ENCODE measurements at regions not wholly inside any gene's neighbourhood (a gene's known extent, or its start where the extent isn't known, plus 50 kb on each side); places are given as distances from the start of the nearest gene placed in this dataset.

GRCh38 chrX:79300856-79301255 is 66.3 kb downstream of the ITM2A start:
- TF ChIP-seq, protein P1, sequence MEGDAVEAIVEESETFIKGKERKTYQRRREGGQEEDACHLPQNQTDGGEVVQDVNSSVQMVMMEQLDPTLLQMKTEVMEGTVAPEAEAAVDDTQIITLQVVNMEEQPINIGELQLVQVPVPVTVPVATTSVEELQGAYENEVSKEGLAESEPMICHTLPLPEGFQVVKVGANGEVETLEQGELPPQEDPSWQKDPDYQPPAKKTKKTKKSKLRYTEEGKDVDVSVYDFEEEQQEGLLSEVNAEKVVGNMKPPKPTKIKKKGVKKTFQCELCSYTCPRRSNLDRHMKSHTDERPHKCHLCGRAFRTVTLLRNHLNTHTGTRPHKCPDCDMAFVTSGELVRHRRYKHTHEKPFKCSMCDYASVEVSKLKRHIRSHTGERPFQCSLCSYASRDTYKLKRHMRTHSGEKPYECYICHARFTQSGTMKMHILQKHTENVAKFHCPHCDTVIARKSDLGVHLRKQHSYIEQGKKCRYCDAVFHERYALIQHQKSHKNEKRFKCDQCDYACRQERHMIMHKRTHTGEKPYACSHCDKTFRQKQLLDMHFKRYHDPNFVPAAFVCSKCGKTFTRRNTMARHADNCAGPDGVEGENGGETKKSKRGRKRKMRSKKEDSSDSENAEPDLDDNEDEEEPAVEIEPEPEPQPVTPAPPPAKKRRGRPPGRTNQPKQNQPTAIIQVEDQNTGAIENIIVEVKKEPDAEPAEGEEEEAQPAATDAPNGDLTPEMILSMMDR (IDR thresholded peaks at IDR 0.05; ENCODE audit: low read depth, low read length, missing control alignments): no peak
- no peak for DNase-seq (ENCODE audit: low read depth)
- no peak overlapping the region for H3K4me3 ChIP-seq (ENCODE audit: low read depth, low read length)

DNA sequence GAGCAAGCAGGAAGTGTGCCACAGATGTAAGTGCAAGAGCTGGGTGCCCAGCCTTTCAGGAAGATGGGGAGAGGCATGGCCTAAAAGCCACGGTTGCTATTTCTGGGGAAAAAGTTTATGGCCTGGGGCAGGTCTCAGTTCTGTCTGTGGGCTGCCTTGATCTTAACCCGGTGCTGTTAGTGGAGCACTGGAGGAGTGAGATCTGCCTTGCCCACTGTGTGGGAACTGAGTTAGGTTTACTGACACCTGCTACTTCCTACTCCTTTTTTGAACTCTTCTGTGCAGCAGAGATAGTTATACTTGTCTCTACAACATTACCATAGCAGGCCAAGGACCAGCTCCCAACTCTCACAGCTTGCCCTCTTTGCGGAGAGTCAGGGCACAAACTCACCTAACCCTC is 76.5 kb downstream of the ITM2A start:
- DNase-seq (ENCODE audit: low read depth): no peak
- TF ChIP-seq, protein P1 (IDR thresholded peaks at IDR 0.05; ENCODE audit: low read depth, low read length, missing control alignments): no peak
- no peak overlapping the region for H3K4me3 ChIP-seq (ENCODE audit: low read depth, low read length)

DNA sequence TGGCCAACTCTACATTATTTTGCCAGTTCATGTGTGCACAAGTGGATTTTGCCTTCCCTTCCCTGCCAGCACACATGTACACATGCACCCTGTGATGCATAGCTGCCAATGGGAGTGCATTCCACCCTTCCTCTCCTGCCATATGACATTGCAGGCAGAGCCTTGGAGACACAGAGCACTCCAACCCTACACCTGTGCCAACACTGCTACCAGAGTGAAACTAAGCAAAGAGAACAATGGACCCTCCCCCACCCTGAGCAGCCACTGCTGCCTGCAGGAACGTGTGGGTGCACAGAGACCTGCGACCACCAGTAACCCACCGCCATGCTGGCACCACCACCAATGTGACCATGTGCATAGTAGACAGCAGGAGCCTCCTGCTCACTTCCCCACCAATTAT is 78.4 kb downstream of the ITM2A start:
- DNase-seq (ENCODE audit: low read depth): no peak
- TF ChIP-seq, protein P1 (IDR thresholded peaks at IDR 0.05; ENCODE audit: low read depth, low read length, missing control alignments): no peak
- no peak overlapping the region for H3K4me3 ChIP-seq (ENCODE audit: low read depth, low read length)

DNA sequence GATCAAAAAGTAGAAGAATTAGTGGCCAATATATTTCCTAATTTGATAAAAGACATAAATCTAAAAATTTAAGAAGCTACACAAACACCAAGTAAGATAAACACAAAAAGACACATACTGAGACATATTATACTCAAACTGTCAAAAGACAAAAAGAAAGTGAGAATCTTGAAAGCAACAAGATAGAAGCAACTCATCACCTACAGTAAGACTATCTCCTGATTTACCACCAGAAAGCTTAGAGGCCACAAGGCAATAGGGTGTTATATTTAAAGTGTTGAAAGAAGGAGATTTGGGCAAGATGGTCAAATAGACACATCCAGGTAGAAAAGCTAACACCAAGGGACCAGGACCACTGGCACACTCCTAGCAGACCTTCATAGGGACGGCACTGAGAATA is 79.4 kb downstream of the ITM2A start:
- DNase-seq (ENCODE audit: low read depth): no peak
- TF ChIP-seq, protein P1 (IDR thresholded peaks at IDR 0.05; ENCODE audit: low read depth, low read length, missing control alignments): no peak
- no peak overlapping the region for H3K4me3 ChIP-seq (ENCODE audit: low read depth, low read length)

GRCh38 chrX:79281775-79282174 is 85.4 kb downstream of the ITM2A start:
- H3K4me3 ChIP-seq (ENCODE audit: low read depth, low read length): no peak overlapping the region
- no peak for DNase-seq (ENCODE audit: low read depth)
- TF ChIP-seq, protein P1 (IDR thresholded peaks at IDR 0.05; ENCODE audit: low read depth, low read length, missing control alignments): no peak

DNA sequence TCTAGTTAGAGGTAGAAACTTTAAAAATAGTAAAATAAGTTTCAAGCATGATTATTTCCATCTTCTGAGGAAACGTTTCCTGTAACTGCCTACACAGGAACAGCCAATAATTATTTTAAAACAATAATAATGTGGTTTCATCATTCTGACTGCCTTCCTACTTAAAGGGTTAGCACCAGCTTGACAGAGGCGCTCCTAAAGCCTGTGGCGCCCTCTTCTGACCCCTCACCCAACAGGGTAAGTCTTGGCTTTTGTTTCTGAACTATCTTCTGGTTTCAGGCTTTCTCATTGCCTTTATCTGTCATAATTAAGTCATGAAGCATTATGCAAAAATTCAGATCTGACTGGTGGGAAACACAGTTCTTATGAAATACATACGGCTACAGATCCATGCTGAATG is 96.7 kb downstream of the ITM2A start:
- TF ChIP-seq, protein P1 (IDR thresholded peaks at IDR 0.05; ENCODE audit: low read depth, low read length, missing control alignments): peak; percentile 67
- peak; percentile 54 for DNase-seq (ENCODE audit: low read depth)

GRCh38 chrX:79268788-79269187 is 98.3 kb downstream of the ITM2A start:
- no peak overlapping the region for H3K4me3 ChIP-seq (ENCODE audit: low read depth, low read length)
- TF ChIP-seq, protein P1 (IDR thresholded peaks at IDR 0.05; ENCODE audit: low read depth, low read length, missing control alignments): no peak
- DNase-seq (ENCODE audit: low read depth): no peak

More for the DNA sequence above, 96.7 kb downstream of the ITM2A start:
- no peak overlapping the region for H3K4me3 ChIP-seq (ENCODE audit: low read depth, low read length)
